ENCODE measurements at regions not wholly inside any gene's neighbourhood (a gene's known extent, or its start where the extent isn't known, plus 50 kb on each side); places are given as distances from the start of the nearest gene placed in this dataset.
"Not testable (repeated sequence)": the region's sequence is repeated elsewhere in the genome, so short reads cannot be mapped to it uniquely, and the experiment has no call there.

DNA sequence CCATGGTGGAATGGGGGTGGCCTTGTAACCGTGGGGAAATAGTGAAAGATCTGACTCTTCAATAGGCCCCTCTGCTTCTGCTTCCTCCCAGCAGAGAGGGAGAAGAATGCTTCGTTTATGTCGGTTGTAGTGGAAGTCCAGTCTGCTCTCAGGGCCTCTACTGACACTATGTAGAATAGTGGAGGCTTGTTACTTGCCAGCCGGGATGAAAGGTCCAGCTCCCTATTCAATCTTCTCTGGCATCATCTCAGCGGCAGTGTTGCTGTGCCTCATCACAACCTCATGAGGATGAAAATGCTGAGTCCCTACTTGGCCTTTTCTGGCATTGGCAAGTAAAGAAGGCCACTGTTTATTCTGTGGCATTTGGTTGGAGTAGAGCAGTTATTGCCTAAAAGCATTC lies 820.9 kb upstream of the TENM4 start (continued):
- TF ChIP-seq, protein P1, sequence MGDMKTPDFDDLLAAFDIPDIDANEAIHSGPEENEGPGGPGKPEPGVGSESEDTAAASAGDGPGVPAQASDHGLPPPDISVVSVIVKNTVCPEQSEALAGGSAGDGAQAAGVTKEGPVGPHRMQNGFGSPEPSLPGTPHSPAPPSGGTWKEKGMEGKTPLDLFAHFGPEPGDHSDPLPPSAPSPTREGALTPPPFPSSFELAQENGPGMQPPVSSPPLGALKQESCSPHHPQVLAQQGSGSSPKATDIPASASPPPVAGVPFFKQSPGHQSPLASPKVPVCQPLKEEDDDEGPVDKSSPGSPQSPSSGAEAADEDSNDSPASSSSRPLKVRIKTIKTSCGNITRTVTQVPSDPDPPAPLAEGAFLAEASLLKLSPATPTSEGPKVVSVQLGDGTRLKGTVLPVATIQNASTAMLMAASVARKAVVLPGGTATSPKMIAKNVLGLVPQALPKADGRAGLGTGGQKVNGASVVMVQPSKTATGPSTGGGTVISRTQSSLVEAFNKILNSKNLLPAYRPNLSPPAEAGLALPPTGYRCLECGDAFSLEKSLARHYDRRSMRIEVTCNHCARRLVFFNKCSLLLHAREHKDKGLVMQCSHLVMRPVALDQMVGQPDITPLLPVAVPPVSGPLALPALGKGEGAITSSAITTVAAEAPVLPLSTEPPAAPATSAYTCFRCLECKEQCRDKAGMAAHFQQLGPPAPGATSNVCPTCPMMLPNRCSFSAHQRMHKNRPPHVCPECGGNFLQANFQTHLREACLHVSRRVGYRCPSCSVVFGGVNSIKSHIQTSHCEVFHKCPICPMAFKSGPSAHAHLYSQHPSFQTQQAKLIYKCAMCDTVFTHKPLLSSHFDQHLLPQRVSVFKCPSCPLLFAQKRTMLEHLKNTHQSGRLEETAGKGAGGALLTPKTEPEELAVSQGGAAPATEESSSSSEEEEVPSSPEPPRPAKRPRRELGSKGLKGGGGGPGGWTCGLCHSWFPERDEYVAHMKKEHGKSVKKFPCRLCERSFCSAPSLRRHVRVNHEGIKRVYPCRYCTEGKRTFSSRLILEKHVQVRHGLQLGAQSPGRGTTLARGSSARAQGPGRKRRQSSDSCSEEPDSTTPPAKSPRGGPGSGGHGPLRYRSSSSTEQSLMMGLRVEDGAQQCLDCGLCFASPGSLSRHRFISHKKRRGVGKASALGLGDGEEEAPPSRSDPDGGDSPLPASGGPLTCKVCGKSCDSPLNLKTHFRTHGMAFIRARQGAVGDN (IDR thresholded peaks at IDR 0.05) = no peak
- no peak for TF ChIP-seq ZNF384 (IDR thresholded peaks at IDR 0.05; ENCODE audit: borderline replicate concordance, low read depth, low read length)

DNA sequence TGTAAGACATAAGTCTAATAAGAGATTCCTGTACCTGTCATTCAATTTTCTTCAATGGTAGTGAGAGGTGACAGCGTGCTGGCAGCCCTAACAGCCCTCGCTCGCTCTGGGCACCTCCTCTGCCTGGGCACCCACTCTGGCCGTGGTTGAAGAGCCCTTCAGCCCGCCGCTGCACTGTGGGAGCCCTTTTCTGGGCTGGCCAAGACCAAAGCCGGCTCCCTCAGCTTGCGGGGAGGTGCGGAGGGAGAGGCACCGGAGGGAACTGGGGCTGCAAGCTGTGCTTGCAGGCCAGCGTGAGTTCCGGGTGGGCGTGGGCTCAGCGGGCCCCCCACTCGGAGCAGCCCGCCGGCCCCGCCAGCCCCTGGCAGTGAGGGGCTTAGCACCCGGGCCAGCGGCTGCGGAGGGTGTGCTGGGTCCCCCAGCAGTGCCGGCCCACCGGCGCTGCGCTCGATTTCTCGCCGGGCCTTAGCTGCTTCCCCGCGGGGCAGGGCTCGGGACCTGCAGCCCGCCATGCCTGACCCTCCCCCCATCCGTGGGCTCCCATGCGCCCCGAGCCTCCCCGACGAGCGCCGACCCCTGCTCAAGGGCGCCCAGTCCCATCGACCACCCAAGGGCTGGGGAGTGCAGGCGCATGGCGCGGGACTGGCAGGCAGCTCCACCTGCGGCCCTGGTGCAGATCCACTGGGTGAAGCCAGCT lies 816.6 kb upstream of the TENM4 start:
- H3K4me3 ChIP-seq; H4K20me1 ChIP-seq (ENCODE audit: control insufficient read depth, insufficient read depth); H3K79me2 ChIP-seq (ENCODE audit: control insufficient read depth, insufficient read depth, low read length); H3K9ac ChIP-seq (ENCODE audit: control insufficient read depth, insufficient read depth, low read length); H3K36me3 ChIP-seq (ENCODE audit: control insufficient read depth in 2 of 2, insufficient read depth in 2 of 2, low read length in 1 of 2); H3K4me2 ChIP-seq (ENCODE audit: control insufficient read depth, insufficient read depth); intact Hi-C loops (cut with micrococcal nuclease; ENCODE audit: unreplicated experiment); ATAC-seq; BruUV-seq (replicated peaks); FAIRE-seq; H3K27me3 ChIP-seq (replicated peaks in 1 of 2; ENCODE audit: control insufficient read depth in 2 of 2, insufficient read depth in 2 of 2, low read length in 1 of 2); H3K9me3 ChIP-seq (replicated peaks; ENCODE audit: control insufficient read depth, insufficient read depth, low read length); H3K4me1 ChIP-seq (ENCODE audit: control insufficient read depth, insufficient read depth, low read length); H3K27ac ChIP-seq (ENCODE audit: control insufficient read depth, insufficient read depth); SMC1A ChIA-PET (ENCODE audit: uncharacterized antibody, unreplicated experiment); CTCF ChIA-PET; H2AFZ ChIP-seq (ENCODE audit: control insufficient read depth, low read depth, low read length); in situ Hi-C loops (cut with MboI); DNase-seq (ENCODE audit: low read depth, low spot score); RAD21 ChIA-PET (ENCODE audit: unreplicated experiment): not testable (repeated sequence)
- POLR2A ChIA-PET = interaction anchor here (0.5 kb wide), 1 partner anchor 279 kb away, joined by 3 read pairs; no protein-coding TSS in a partner anchor
- 43% methylated on average over 21 of the region's 45 CpGs for WGBS (ENCODE audit: insufficient coverage, insufficient replicate concordance, low lambda C conversion rate, missing lambda C conversion rate)
